Keratinocyte (primary cell): ENCODE measurements at regions not wholly inside any gene's neighbourhood (a gene's known extent, or its start where the extent isn't known, plus 50 kb on each side); places are given as distances from the start of the nearest gene placed in this dataset.

Experiments used
- DNase-seq: peaks from one replicate; pipeline ENCODE4 v3.0.0-alpha.2; 2011; ENCODE audit warnings: low read depth, missing footprints, low spot score
- FAIRE-seq: peaks from 2 replicates; lab custom pipeline; 2011; peaks lifted over from hg19 to GRCh38; lab: Jason Lieb, UNC
- H2AFZ ChIP-seq: 2 replicates; pipeline ENCODE4 v1.6.0; 2012; ENCODE audit warnings: low read length, control low read depth, inconsistent platforms; ENCODE audit not compliant: control insufficient read depth
- H3K27ac ChIP-seq: 2 replicates; pipeline ENCODE4 v1.5.1; 2011; ENCODE audit warnings: low read length; ENCODE audit not compliant: control insufficient read depth, insufficient read depth
- H3K27me3 ChIP-seq: 3 replicates; pipeline ENCODE4 v1.6.0; 2011; ENCODE audit warnings: low read length; ENCODE audit not compliant: control insufficient read depth, insufficient read depth; ENCODE audit errors: extremely low read depth
- H3K36me3 ChIP-seq, 2 experiments: 2 replicates in 1 of 2; 3 replicates in 1 of 2; pipeline ENCODE4 v1.5.1; 2011; ENCODE audit warnings: low read length in 2 of 2, mild to moderate bottlenecking in 1 of 2; ENCODE audit not compliant: control insufficient read depth in 2 of 2, insufficient read depth in 2 of 2; ENCODE audit errors: extremely low read depth in 1 of 2
- H3K4me1 ChIP-seq: 3 replicates; pipeline ENCODE4 v1.5.1; 2011; ENCODE audit warnings: low read length; ENCODE audit not compliant: control insufficient read depth, insufficient read depth; ENCODE audit errors: extremely low read depth
- H3K4me2 ChIP-seq: 3 replicates; pipeline ENCODE4 v1.6.0; 2011; ENCODE audit warnings: low read depth, low read length; ENCODE audit not compliant: control insufficient read depth, insufficient read depth; ENCODE audit errors: extremely low read depth
- H3K4me3 ChIP-seq, 3 experiments: fragments of 200-600 bp in 1 of 3; sonication (generic) in 1 of 3; 2 replicates in 2 of 3; 3 replicates in 1 of 3; pipeline ENCODE4 v1.5.1; 2011 to 2016; ENCODE audit warnings: low read length in 3 of 3, mild to moderate bottlenecking in 3 of 3, control low read depth in 2 of 3, inconsistent platforms in 1 of 3, low read depth in 1 of 3, mixed read lengths in 1 of 3, mixed run types in 1 of 3, moderate library complexity in 1 of 3; ENCODE audit not compliant: control insufficient read depth in 2 of 3, insufficient read depth in 2 of 3; ENCODE audit errors: extremely low read depth in 1 of 3
- H3K79me2 ChIP-seq: 2 replicates; pipeline ENCODE4 v1.6.0; 2012; ENCODE audit warnings: low read length; ENCODE audit not compliant: control insufficient read depth, insufficient read depth
- H3K9ac ChIP-seq: 3 replicates; pipeline ENCODE4 v1.6.0; 2011; ENCODE audit warnings: low read length; ENCODE audit not compliant: control insufficient read depth, insufficient read depth; ENCODE audit errors: extremely low read depth
- H3K9me1 ChIP-seq: 3 replicates; pipeline ENCODE4 v1.6.0; 2011; ENCODE audit warnings: low read length; ENCODE audit not compliant: control insufficient read depth, insufficient read depth; ENCODE audit errors: extremely low read depth
- H3K9me3 ChIP-seq: 2 replicates; pipeline ENCODE4 v1.5.1; 2012; ENCODE audit warnings: low read depth, low read length; ENCODE audit not compliant: control insufficient read depth
- H4K20me1 ChIP-seq: 3 replicates; pipeline ENCODE4 v1.6.0; 2011; ENCODE audit warnings: low read length; ENCODE audit not compliant: control insufficient read depth, insufficient read depth; ENCODE audit errors: extremely low read depth
- EZH2 ChIP-seq: IDR thresholded peaks from one replicate; pipeline ENCODE4 v1.6.1; 2012; ENCODE audit warnings: inconsistent platforms, mild to moderate bottlenecking, low read length, moderate library complexity
- dilution Hi-C: fragments of 300-500 bp; cut with MboI; formaldehyde crosslinking; loops from one replicate; pipeline ENCODE4 v1.7.0; 2020; ENCODE audit warnings: low sequenced_read_pairs; ENCODE audit not compliant: extremely low pct_ligation_motif_present
- TF ChIP-seq, protein P1 (sequence below), 3 experiments: IDR thresholded peaks in 1 of 3; conservative IDR thresholded peaks in 1 of 3; optimal IDR thresholded peaks in 1 of 3; 2 replicates in 2 of 3; 3 replicates in 1 of 3; pipeline versions ENCODE3 to v1.5.1; 2011; ENCODE audit warnings: low read length in 3 of 3, mild to moderate bottlenecking in 3 of 3, moderate library complexity in 2 of 3, control low read depth in 1 of 3, inconsistent platforms in 1 of 3; ENCODE audit not compliant: insufficient read depth in 2 of 3; ENCODE audit errors: extremely low read depth in 1 of 3

DNA sequence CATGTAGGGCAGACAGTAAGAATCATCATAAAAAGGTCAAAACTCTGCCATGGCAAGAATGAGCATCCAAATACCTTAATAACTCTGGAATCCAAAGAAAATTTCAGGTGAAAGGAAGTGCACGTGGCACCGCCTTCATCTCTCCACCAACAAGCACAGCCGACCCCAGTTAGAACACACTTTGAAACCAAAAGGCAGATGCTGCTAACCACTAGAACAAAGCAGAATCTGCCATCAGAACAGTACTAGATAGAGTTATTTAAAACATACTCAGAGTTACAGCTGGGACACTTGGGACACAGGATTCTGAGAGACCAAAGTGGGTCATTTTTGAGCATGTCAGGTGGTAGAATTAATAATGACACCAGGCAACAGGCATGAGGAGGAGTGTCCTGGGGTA, 106.7 kb upstream of the SOD1 start:
- Histone ChIP-seq H4K20me1 (no peaks in the 10 kb centered on the region), H3K9ac (no peak overlapping the region), H3K9me1 (no peaks in the 10 kb centered on the region), H2AFZ (no peak overlapping the region), H3K27ac (no peak overlapping the region), H3K27me3 (peaks cover 7% of the 10 kb centered on the region), H3K79me2 (no peaks in the 10 kb centered on the region), H3K36me3 (no peaks in the 10 kb centered on the region), H3K9me3 (no peaks in the 10 kb centered on the region), H3K4me3 (no peak overlapping the region), H3K4me1 (peaks cover 7% of the 10 kb centered on the region), H3K4me2 (no peak overlapping the region)
- DNase-seq: no peak
- TF ChIP-seq EZH2: no peak
- TF ChIP-seq, protein P1, sequence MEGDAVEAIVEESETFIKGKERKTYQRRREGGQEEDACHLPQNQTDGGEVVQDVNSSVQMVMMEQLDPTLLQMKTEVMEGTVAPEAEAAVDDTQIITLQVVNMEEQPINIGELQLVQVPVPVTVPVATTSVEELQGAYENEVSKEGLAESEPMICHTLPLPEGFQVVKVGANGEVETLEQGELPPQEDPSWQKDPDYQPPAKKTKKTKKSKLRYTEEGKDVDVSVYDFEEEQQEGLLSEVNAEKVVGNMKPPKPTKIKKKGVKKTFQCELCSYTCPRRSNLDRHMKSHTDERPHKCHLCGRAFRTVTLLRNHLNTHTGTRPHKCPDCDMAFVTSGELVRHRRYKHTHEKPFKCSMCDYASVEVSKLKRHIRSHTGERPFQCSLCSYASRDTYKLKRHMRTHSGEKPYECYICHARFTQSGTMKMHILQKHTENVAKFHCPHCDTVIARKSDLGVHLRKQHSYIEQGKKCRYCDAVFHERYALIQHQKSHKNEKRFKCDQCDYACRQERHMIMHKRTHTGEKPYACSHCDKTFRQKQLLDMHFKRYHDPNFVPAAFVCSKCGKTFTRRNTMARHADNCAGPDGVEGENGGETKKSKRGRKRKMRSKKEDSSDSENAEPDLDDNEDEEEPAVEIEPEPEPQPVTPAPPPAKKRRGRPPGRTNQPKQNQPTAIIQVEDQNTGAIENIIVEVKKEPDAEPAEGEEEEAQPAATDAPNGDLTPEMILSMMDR (optimal IDR thresholded peaks at IDR 0.05 in 1 of 3, IDR thresholded peaks at IDR 0.05 in 1 of 3, conservative IDR thresholded peaks at IDR 0.05 in 1 of 3; ENCODE audit: extremely low read depth in 1 of 3, insufficient read depth in 2 of 3, low read length in 3 of 3): no peak
- no peak for FAIRE-seq
- dilution Hi-C loops: no loop called here

- Histone ChIP-seq H3K4me2 (no peak overlapping the region), H3K79me2 (no peaks in the 10 kb centered on the region), H3K27ac (no peak overlapping the region), H3K4me3 (no peak overlapping the region), H3K36me3 (no peaks in the 10 kb centered on the region), H3K9ac (no peak overlapping the region), H3K9me1 (no peaks in the 10 kb centered on the region), H3K4me1 (peaks cover 7% of the 10 kb centered on the region), H4K20me1 (no peaks in the 10 kb centered on the region), H2AFZ (no peak overlapping the region), H3K27me3 (no peaks in the 10 kb centered on the region), H3K9me3 (no peaks in the 10 kb centered on the region)
- TF ChIP-seq, protein P1 (optimal IDR thresholded peaks at IDR 0.05 in 1 of 3, IDR thresholded peaks at IDR 0.05 in 1 of 3, conservative IDR thresholded peaks at IDR 0.05 in 1 of 3; ENCODE audit: extremely low read depth in 1 of 3, insufficient read depth in 2 of 3, low read length in 3 of 3): no peak
- TF ChIP-seq EZH2: no peak
- FAIRE-seq (no peak), DNase-seq (no peak)
- dilution Hi-C loops: no loop called here
Observed at GRCh38 chr21:31550070-31550469, 109.4 kb upstream of the SOD1 start.
